ENCODE measurements at regions not wholly inside any gene's neighbourhood (a gene's known extent, or its start where the extent isn't known, plus 50 kb on each side); places are given as distances from the start of the nearest gene placed in this dataset.

- intact Hi-C loops (cut with micrococcal nuclease), result no loop called here
Observed at GRCh38 chr7:140238778-140239652, 62.2 kb upstream of the KDM7A start.

GRCh38 chr7:140237390-140237789, 60.6 kb upstream of the KDM7A start:
- Histone ChIP-seq H3K27me3 (ENCODE audit: low read length) (no peaks in the 10 kb centered on the region), H3K36me3 (ENCODE audit: low read depth, low read length) (no peaks in the 10 kb centered on the region), H3K4me2 (ENCODE audit: low read length) (no peak overlapping the region), H3K79me2 (ENCODE audit: low read length) (no peaks in the 10 kb centered on the region), H3K9ac (ENCODE audit: low read length) (no peak overlapping the region), H3F3A (ENCODE audit: low read length, unreplicated experiment) (no peaks in the 10 kb centered on the region), H3K4me1 (ENCODE audit: insufficient read depth, low read length) (no peaks in the 10 kb centered on the region), H2AFZ (ENCODE audit: low read length) (no peak overlapping the region), H3K9me3 (ENCODE audit: low read length) (no peaks in the 10 kb centered on the region), H4K20me1 (ENCODE audit: low read length) (no peaks in the 10 kb centered on the region), H3K4me3 (ENCODE audit: low read length) (no peak overlapping the region), H3K9me2 (replicated peaks; ENCODE audit: low read length) (no peaks in the 10 kb centered on the region), H3K27ac (ENCODE audit: low read length) (no peak overlapping the region)
- no TSS peak for BruUV-seq (replicated peaks)
- POLR2A ChIA-PET (ENCODE audit: unreplicated experiment), result no interaction called here
- TF ChIP-seq EZH2phosphoT487 (IDR thresholded peaks at IDR 0.05; ENCODE audit: borderline replicate concordance, low read length) (no peak), EZH2 (IDR thresholded peaks at IDR 0.05; ENCODE audit: low read length, unreplicated experiment) (no peak), CTCF (conservative IDR thresholded peaks at IDR 0.05; ENCODE audit: low read depth, low read length) (no peak)
- intact Hi-C loops (cut with micrococcal nuclease), result no loop called here
- DNase-seq, result no peak
- ATAC-seq, result no peak
- CTCF ChIA-PET, result no interaction called here

More at GRCh38 chr7:140238778-140239652, 62.2 kb upstream of the KDM7A start:
- Histone ChIP-seq H3K36me3 (ENCODE audit: low read depth, low read length) (no peaks in the 10 kb centered on the region), H3K27me3 (ENCODE audit: low read length) (no peaks in the 10 kb centered on the region), H3K4me2 (ENCODE audit: low read length) (no peak overlapping the region), H2AFZ (ENCODE audit: low read length) (no peak overlapping the region), H4K20me1 (ENCODE audit: low read length) (no peaks in the 10 kb centered on the region), H3F3A (ENCODE audit: low read length, unreplicated experiment) (no peaks in the 10 kb centered on the region), H3K9ac (ENCODE audit: low read length) (no peak overlapping the region), H3K9me3 (ENCODE audit: low read length) (no peaks in the 10 kb centered on the region), H3K4me3 (ENCODE audit: low read length) (no peak overlapping the region), H3K27ac (ENCODE audit: low read length) (no peak overlapping the region), H3K79me2 (ENCODE audit: low read length) (no peaks in the 10 kb centered on the region), H3K9me2 (replicated peaks; ENCODE audit: low read length) (no peaks in the 10 kb centered on the region), H3K4me1 (ENCODE audit: insufficient read depth, low read length) (no peaks in the 10 kb centered on the region)
- CTCF ChIA-PET, result no interaction called here
- ATAC-seq, result no peak
- TF ChIP-seq EZH2phosphoT487 (IDR thresholded peaks at IDR 0.05; ENCODE audit: borderline replicate concordance, low read length) (no peak), EZH2 (IDR thresholded peaks at IDR 0.05; ENCODE audit: low read length, unreplicated experiment) (no peak), CTCF (conservative IDR thresholded peaks at IDR 0.05; ENCODE audit: low read depth, low read length) (no peak)
- no peak for DNase-seq
- BruUV-seq (replicated peaks), result no TSS peak
- POLR2A ChIA-PET (ENCODE audit: unreplicated experiment), result no interaction called here

- Histone ChIP-seq H3K9ac (ENCODE audit: low read length) (no peak overlapping the region), H3K27ac (ENCODE audit: low read length) (no peak overlapping the region), H3K4me1 (ENCODE audit: insufficient read depth, low read length) (peaks cover 6% of the 10 kb centered on the region), H3K9me2 (replicated peaks; ENCODE audit: low read length) (no peaks in the 10 kb centered on the region), H2AFZ (ENCODE audit: low read length) (no peak overlapping the region), H3K36me3 (ENCODE audit: low read depth, low read length) (no peaks in the 10 kb centered on the region), H4K20me1 (ENCODE audit: low read length) (no peaks in the 10 kb centered on the region), H3K27me3 (ENCODE audit: low read length) (no peaks in the 10 kb centered on the region), H3K4me3 (ENCODE audit: low read length) (no peak overlapping the region), H3K79me2 (ENCODE audit: low read length) (no peaks in the 10 kb centered on the region), H3F3A (ENCODE audit: low read length, unreplicated experiment) (no peaks in the 10 kb centered on the region), H3K4me2 (ENCODE audit: low read length) (no peak overlapping the region), H3K9me3 (ENCODE audit: low read length) (no peaks in the 10 kb centered on the region)
- ChIA-PET CTCF (no interaction called here), POLR2A (ENCODE audit: unreplicated experiment) (no interaction called here)
- no peak for TF ChIP-seq EZH2phosphoT487 (IDR thresholded peaks at IDR 0.05; ENCODE audit: borderline replicate concordance, low read length)
- no peak for TF ChIP-seq EZH2 (IDR thresholded peaks at IDR 0.05; ENCODE audit: low read length, unreplicated experiment)
- TF ChIP-seq CTCF (conservative IDR thresholded peaks at IDR 0.05; ENCODE audit: low read depth, low read length), result no peak
- ATAC-seq, result no peak
- intact Hi-C loops (cut with micrococcal nuclease), result no loop called here
- DNase-seq, result no peak
- BruUV-seq (replicated peaks), result no TSS peak
Observed at GRCh38 chr7:140236626-140237025, 59.8 kb upstream of the KDM7A start.
